ENCODE measurements at regions not wholly inside any gene's neighbourhood (a gene's known extent, or its start where the extent isn't known, plus 50 kb on each side); places are given as distances from the start of the nearest gene placed in this dataset.

DNA sequence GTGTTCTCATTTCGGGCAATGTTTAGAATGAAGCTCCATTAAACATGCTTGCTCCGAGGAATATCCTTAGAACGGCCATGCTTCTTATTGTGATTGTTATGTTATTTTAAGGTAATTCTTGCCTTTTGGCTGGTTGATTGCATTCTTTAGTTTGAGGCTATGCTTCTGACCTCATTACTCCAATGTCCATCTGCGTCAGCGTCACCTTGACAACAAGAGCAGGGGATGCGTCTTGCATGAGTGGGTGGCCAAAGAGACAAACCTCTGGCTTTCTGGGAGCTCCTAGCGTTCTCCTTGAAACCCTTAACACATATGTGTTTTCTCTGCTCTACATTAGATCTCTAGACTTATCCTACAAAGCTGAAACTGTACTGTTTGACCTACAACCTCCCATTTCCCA lies 184.3 kb downstream of the THBS2 start:
- TF ChIP-seq, protein P1, sequence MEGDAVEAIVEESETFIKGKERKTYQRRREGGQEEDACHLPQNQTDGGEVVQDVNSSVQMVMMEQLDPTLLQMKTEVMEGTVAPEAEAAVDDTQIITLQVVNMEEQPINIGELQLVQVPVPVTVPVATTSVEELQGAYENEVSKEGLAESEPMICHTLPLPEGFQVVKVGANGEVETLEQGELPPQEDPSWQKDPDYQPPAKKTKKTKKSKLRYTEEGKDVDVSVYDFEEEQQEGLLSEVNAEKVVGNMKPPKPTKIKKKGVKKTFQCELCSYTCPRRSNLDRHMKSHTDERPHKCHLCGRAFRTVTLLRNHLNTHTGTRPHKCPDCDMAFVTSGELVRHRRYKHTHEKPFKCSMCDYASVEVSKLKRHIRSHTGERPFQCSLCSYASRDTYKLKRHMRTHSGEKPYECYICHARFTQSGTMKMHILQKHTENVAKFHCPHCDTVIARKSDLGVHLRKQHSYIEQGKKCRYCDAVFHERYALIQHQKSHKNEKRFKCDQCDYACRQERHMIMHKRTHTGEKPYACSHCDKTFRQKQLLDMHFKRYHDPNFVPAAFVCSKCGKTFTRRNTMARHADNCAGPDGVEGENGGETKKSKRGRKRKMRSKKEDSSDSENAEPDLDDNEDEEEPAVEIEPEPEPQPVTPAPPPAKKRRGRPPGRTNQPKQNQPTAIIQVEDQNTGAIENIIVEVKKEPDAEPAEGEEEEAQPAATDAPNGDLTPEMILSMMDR (IDR thresholded peaks at IDR 0.05): no peak
- TF ChIP-seq POLR2A (IDR thresholded peaks at IDR 0.05): no peak
- DNase-seq (no peak), ATAC-seq (no peak)
- peaks cover 0 to 9% (median 0%) of the 10 kb centered on the region in 12 donors for H3K4me1 ChIP-seq
- H3K4me3 ChIP-seq: no peak overlapping the region
- H3K27me3 ChIP-seq: peaks cover 0 to 3% (median 0%) of the 10 kb centered on the region in 9 donors
- intact Hi-C loops (cut with DNase I): no loop called here
- no peaks in the 10 kb centered on the region for H3K36me3 ChIP-seq
- 86 to 90% (median 89%) methylated on average over 7 of the region's 7 CpGs for WGBS, 4 donors
- H3K9me3 ChIP-seq: no peaks in the 10 kb centered on the region
- H3K27ac ChIP-seq: peak overlapping the region in 1 of 12 donors; percentile 77

DNA sequence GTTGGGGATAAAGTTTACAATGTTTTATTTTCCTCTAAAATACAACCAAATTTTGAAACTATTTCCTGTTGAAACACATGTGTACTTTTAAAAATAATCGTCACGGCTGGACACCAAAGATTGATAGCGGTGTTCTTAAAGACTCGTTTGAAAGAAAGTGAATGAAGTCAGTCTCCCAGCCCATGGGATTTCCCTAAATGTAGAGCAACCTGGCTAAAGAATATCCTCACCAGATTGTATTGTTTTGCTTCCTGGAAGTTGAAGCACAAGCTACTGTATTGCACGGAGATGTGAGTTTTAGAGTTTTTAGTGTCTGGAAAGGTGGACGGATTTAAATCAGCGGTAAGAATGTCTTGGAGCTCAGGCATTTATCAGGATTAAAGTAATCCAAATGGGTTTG lies 189.5 kb downstream of the THBS2 start:
- no peak overlapping the region for H3K27ac ChIP-seq
- whole genome bisulfite sequencing, 4 donors: 58 to 71% (median 69%) methylated on average over 7 of the region's 7 CpGs
- TF ChIP-seq POLR2A (IDR thresholded peaks at IDR 0.05): no peak
- TF ChIP-seq, protein P1 (IDR thresholded peaks at IDR 0.05): no peak
- no peak overlapping the region for H3K4me3 ChIP-seq
- no peak for DNase-seq
- ATAC-seq: no peak
- intact Hi-C loops (cut with DNase I): no loop called here
- H3K36me3 ChIP-seq: no peaks in the 10 kb centered on the region
- peaks cover 0 to 3% (median 0%) of the 10 kb centered on the region in 9 donors for H3K27me3 ChIP-seq
- peaks cover 0 to 17% (median 0%) of the 10 kb centered on the region in 12 donors for H3K9me3 ChIP-seq
- no peaks in the 10 kb centered on the region for H3K4me1 ChIP-seq

DNA sequence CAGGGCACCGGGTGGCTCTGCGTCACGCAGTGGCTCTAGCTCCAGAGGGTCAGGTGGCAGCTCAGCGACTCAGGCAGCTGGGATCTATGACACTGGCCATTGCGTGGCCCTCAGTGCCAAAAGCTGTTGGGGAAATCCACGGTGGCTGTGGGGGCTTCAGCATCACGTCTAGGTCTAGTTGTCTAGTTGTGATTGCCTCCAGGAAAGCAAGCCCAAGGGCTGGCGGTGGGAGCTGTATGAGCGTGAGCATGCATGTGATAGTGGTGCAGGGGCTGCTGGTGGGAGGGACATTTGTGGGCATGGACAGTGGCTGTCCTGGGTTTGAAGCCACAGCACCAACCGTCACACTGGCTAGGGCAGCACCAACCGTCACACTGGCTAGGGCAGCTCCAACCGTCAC lies 191.4 kb downstream of the THBS2 start:
- DNase-seq (no peak), ATAC-seq (no peak)
- Histone ChIP-seq H3K4me1 (no peaks in the 10 kb centered on the region), H3K36me3 (no peaks in the 10 kb centered on the region), H3K4me3 (no peak overlapping the region), H3K27ac (no peak overlapping the region), H3K27me3 (peaks cover 0 to 3% (median 0%) of the 10 kb centered on the region in 9 donors), H3K9me3 (peaks cover 0 to 17% (median 0%) of the 10 kb centered on the region in 12 donors)
- intact Hi-C loops (cut with DNase I): no loop called here
- TF ChIP-seq POLR2A (IDR thresholded peaks at IDR 0.05): no peak
- TF ChIP-seq, protein P1 (IDR thresholded peaks at IDR 0.05): no peak
- WGBS, 4 donors: 92 to 98% (median 93%) methylated on average over 7 to 12 of the region's 12 CpGs

DNA sequence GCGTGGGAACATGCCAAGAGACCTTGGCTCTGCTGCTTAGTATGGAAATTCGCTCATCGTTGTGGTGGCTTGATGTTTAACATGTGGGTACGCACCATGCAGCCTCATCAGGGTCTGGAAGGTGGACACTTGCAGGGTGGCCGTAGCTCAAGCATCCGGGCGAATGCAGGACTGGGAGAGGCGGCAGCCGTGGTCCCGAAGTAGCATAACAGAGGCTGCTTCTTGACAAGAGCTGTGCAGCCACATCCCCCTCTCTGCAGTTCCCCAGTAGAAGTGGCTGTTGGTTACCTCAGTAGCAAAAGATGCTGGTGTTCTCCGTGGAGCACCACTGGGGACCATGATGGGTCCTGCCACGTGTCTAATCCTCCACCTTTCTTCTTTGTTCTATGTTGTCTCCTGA lies 195.0 kb downstream of the THBS2 start:
- DNase-seq (no peak), ATAC-seq (no peak)
- H3K27me3 ChIP-seq: no peaks in the 10 kb centered on the region
- peaks cover 0 to 28% (median 4%) of the 10 kb centered on the region in 12 donors for H3K9me3 ChIP-seq
- no peak overlapping the region for H3K27ac ChIP-seq
- no peaks in the 10 kb centered on the region for H3K36me3 ChIP-seq
- no peak for TF ChIP-seq POLR2A (IDR thresholded peaks at IDR 0.05)
- TF ChIP-seq, protein P1 (IDR thresholded peaks at IDR 0.05): no peak
- H3K4me1 ChIP-seq: no peaks in the 10 kb centered on the region
- intact Hi-C loops (cut with DNase I): no loop called here
- no peak overlapping the region for H3K4me3 ChIP-seq
- 77 to 94% (median 85%) methylated on average over 12 of the region's 12 CpGs for WGBS, 4 donors

Measured in heart left ventricle (tissue), 16 donors.